GM21737 (cell line): ENCODE measurements at regions not wholly inside any gene's neighbourhood (a gene's known extent, or its start where the extent isn't known, plus 50 kb on each side); places are given as distances from the start of the nearest gene placed in this dataset.

Experiments
- ATAC-seq: cut with Tn5 transposase; IDR thresholded peaks from one replicate; pipeline ENCODE4 v1.9.1; 2021; ENCODE audit warnings: mild to moderate bottlenecking, moderate library complexity; ENCODE audit not compliant: unreplicated experiment

- no peak for ATAC-seq
Observed at GRCh38 chr6:169048185-169048864, 205.3 kb downstream of the THBS2 start.

GRCh38 chr6:169047345-169047744, 206.3 kb downstream of the THBS2 start:
- ATAC-seq, result no peak

GRCh38 chr6:169046483-169047192, 207.0 kb downstream of the THBS2 start:
- no peak for ATAC-seq

DNA sequence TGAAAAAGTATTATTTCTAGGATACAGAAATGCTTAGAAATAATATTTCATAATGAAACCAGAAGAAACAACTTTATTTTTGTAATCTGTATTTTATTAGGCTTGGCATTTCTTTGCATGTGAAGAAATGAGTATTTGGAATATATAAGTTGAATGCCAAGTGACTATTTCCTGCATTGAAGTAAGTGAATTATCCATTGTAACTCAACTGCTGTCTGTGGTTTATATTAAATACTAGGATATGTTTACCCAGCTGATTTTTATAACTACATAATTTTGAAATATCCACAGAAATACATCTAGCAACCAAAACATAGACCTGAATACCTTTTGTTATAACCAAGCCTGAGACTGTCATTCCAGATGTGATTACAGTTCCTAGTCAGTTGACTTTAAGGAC, 207.6 kb downstream of the THBS2 start:
- ATAC-seq, result no peak

GRCh38 chr6:169045486-169045885, 208.2 kb downstream of the THBS2 start:
- ATAC-seq, result no peak

DNA sequence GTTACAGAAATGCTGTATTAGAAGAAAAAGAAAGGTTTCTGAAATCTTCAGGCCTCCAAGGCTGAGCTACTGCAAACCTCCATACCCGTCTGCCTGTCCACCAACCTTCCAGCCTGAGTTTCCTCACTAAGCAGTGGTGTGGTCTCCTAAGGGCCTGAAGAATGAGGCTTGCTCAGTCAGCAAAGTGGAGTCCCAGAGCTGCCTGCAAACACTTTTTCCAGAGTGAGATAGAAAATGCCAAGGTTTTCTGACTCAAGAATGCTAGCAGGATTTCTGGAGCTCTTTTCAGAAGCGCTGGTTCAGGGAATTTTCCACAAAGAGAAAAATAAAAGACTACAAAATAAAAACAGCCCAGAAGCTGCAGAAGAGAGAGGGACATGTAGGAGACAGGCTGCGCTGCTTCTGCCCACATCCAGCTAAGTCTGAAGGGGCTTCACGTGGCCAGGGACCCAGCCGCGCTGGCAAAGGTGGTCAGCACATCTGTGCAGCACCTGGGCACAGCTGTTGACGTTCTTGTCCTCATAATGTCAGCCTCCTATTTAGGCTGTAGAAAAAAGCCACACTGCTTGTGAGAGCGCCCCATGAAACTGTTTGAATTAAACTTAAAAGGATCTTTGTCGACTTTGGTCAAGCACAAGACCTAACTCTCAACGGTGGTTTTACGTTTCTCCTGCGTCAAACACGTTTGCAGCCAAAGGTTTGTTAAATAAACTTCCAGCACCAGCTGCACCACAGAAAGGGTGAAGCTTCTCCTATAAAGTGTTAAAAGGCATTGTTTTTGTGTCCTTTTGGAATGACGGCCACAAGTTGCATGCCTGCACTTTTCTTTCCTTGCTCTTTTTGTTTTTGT, 209.0 kb downstream of the THBS2 start:
- ATAC-seq, result no peak

DNA sequence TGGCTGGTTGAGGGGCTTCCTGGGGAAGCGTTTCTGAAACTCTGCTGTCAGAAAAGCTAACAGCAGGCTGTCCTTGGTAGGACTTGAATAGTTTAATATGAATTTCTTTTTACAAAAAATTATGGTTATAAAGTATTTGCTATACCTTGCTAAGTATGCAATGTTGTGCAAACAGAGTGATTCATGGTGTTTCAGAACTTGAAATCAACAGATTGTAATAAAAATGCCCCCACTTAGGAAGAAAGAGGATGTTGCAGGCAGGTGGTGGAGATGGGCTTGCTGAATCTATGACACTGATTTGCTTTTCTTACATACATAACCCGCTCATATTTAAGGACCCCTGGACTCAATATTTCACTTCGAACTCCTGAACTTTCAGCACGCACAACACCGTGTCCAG, 211.6 kb downstream of the THBS2 start:
- no peak for ATAC-seq

GRCh38 chr6:169041078-169041477, 212.6 kb downstream of the THBS2 start:
- no peak for ATAC-seq

GRCh38 chr6:169038691-169039090, 215.0 kb downstream of the THBS2 start:
- no peak for ATAC-seq

DNA sequence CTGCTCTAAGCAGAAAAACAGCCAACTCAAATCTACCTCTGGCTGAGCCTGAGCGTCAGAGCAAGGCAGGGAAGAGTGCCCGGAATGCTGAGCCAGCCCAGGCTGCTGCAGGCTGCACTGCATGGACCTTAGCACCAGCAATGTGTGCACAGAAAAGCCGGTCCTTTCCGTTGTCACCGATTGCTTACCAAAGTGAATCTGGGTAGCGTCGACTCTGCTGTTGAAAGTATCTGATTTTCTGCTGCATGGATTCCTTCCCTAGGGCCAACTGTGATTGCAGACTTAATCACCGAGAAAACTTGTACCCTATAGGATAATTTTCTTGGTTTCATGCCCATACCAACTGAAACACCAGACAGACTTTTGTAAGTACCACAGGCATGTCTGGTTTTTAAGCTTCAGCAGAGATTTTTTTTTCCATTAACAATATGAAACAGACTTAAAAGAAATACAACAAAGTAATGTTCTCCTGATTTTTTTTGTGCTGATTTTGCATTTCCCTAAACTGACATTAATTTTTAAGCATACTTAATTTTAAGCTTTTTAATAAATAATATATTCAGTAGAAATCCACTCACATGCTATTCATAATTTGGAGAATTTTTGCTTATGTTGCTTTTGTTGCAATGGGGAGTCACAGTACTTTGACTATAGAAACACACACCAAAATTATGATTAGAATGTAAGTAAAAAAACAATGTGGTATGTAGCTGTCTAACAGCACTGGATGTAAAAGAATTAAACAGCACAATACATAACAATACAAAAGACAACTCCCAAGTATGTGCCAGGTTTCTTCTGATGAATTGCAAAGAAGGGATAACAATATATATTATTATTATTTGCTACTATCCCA, 218.0 kb downstream of the THBS2 start:
- ATAC-seq, result no peak

DNA sequence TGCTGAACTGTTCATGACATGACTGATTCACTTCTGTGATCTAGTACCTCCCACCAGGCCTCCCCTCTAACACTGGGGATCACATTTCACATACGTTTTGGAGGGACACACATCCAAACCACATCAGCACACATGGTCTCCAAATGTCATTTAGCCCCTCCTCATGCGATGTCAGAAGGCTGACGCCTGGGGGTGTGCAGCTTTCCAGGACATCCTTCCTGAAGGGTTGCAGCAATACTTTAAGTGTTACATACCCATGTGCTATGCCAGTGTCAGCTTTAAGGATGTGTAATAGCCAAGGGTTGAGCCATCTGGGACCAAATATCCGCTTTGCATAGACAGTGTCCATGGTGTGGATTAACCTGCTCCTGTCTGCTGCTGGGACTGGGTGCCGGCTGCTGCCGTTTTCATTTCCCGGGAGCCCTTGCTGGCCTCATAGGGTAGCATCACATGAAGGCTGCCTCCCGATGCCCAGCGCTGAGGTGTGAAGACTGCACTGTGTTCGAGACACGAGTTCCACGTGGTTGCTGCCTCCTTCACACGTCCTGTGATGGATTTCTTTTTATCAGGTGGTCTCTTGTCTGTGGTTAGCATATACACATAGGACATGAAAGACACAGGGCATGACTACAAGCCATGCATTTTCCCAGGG, 219.0 kb downstream of the THBS2 start:
- ATAC-seq, result no peak

- no peak for ATAC-seq
Observed at GRCh38 chr6:169029861-169030260, 223.8 kb downstream of the THBS2 start.

DNA sequence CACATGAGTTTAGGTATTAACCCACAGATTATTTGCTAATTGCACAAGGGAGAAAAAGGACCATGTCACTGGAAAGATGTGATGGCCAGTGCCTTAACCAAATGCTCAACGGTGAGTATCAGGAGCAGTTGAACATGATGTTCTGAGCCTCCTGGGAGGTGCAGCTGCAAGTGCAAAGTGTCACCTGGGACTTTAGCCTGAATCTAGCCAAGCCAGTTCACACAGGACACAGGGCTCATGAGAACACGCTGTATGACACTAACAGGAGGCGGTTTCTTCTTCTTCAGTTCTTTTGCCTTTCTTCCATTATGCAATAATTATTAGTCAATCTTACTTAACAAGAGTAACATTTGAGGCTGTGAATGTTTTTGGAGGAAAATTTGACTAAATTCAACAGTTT, 225.3 kb downstream of the THBS2 start:
- ATAC-seq, result no peak

DNA sequence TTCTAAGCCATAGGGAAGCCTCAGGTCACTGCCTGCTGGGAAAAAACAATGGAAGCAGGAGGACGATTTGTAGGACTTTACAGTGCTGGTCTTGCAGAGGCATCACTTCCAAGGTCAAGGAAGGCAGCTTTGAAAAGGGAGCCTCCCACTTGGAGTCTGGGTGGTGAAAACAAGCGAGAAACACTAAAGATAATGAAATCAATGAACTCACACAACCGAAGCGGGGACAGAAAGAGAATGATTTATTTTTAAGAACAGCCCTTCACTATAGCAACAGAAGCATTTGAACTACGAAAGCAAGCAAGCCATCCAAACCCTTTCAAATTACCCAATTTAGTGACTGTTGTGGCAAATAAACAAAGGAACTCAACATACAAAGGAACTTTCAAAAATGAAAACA, 227.5 kb downstream of the THBS2 start:
- no peak for ATAC-seq

DNA sequence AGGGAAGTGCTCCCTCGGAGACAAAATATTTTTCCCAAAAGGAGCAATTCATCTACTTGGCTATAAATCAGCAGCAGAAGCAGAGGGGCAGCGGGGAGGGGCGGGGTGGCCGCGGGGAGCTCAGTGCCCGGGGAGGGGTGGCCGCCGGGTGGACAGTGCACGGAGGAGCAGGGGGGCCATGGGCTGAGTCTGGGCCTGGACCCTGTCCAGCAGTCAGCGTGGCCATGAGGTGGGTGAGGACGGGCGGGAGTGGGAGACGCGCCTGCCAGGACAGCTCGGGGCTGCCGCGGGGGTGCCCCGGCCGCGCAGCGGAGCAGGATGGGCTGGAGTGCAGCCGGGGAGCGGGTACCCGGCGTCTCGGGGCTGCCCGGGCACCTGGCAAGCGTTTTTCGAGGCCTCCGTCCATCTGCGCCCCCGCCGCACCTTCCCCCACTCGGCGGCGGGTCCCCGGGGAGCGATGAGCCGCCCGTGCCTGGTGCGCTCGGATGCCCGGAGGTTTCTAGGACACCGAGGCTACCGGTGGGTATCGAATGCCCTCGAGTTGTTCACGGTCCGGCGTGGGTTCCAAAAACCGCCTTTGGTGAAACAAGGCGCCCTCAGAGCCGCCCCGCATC, 229.5 kb downstream of the THBS2 start:
- ATAC-seq, result no peak

GRCh38 chr6:169023161-169023874, 230.3 kb downstream of the THBS2 start:
- ATAC-seq, result no peak

- no peak for ATAC-seq
Observed at GRCh38 chr6:169022079-169022478, 231.6 kb downstream of the THBS2 start.

DNA sequence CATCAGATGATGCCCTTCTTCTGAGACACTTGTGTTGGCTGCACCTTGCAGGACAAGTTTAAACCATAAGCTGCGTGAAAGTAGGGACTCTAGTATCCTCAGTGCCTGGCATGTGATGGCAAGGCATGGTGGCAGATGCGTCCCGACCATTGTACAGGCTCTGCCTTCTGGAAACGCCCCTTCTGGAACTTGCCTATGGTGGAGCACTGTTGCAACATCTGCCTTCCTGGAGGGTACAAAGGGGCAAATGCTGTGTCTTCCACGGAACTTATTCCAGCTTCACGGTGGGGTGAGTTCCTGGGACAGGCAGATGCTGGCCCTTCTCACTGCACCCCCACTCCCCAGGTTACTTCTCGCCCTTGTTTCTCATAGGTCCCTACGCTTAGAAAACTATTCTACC, 232.8 kb downstream of the THBS2 start:
- no peak for ATAC-seq
